ENCODE measurements at regions not wholly inside any gene's neighbourhood (a gene's known extent, or its start where the extent isn't known, plus 50 kb on each side); places are given as distances from the start of the nearest gene placed in this dataset.

- no peak for ATAC-seq
- no peak overlapping the region for H3K4me3 ChIP-seq (ENCODE audit: low read depth in 2 of 2, low read length in 2 of 2)
- CTCF ChIA-PET = no interaction called here
- no TSS peak for BruUV-seq (replicated peaks)
- H3K36me3 ChIP-seq (ENCODE audit: control insufficient read depth, insufficient read depth, low read length) = no peaks in the 10 kb centered on the region
- POLR2A ChIA-PET = no interaction called here
- no peaks in the 10 kb centered on the region for H3K27me3 ChIP-seq (ENCODE audit: control insufficient read depth, insufficient read depth, low read length)
- no peak overlapping the region for H3K27ac ChIP-seq (ENCODE audit: low read length)
- intact Hi-C loops (cut with micrococcal nuclease; ENCODE audit: unreplicated experiment) = no loop called here
- DNase-seq (ENCODE audit: low read depth, low spot score) = no peak
- TF ChIP-seq SIN3A (IDR thresholded peaks at IDR 0.05; ENCODE audit: borderline replicate concordance, insufficient read depth, low read depth, low read length) (no peak), POLR2AphosphoS5 (IDR thresholded peaks at IDR 0.05; ENCODE audit: low read depth, low read length) (no peak), CTCF (IDR thresholded peaks at IDR 0.05) (no peak), TCF7L2 (IDR thresholded peaks at IDR 0.05; ENCODE audit: low read depth, low read length) (no peak)
- TF ChIP-seq, protein P1, sequence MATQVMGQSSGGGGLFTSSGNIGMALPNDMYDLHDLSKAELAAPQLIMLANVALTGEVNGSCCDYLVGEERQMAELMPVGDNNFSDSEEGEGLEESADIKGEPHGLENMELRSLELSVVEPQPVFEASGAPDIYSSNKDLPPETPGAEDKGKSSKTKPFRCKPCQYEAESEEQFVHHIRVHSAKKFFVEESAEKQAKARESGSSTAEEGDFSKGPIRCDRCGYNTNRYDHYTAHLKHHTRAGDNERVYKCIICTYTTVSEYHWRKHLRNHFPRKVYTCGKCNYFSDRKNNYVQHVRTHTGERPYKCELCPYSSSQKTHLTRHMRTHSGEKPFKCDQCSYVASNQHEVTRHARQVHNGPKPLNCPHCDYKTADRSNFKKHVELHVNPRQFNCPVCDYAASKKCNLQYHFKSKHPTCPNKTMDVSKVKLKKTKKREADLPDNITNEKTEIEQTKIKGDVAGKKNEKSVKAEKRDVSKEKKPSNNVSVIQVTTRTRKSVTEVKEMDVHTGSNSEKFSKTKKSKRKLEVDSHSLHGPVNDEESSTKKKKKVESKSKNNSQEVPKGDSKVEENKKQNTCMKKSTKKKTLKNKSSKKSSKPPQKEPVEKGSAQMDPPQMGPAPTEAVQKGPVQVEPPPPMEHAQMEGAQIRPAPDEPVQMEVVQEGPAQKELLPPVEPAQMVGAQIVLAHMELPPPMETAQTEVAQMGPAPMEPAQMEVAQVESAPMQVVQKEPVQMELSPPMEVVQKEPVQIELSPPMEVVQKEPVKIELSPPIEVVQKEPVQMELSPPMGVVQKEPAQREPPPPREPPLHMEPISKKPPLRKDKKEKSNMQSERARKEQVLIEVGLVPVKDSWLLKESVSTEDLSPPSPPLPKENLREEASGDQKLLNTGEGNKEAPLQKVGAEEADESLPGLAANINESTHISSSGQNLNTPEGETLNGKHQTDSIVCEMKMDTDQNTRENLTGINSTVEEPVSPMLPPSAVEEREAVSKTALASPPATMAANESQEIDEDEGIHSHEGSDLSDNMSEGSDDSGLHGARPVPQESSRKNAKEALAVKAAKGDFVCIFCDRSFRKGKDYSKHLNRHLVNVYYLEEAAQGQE (IDR thresholded peaks at IDR 0.05; ENCODE audit: insufficient read depth in 1 of 2, low read depth in 2 of 2, low read length in 1 of 2) = no peak
- in situ Hi-C loops (cut with HindIII; ENCODE audit: low pct_unique_long_range_greater_than_20kb, low sequenced_read_pairs) = no loop called here
- no peaks in the 10 kb centered on the region for H3K4me1 ChIP-seq (ENCODE audit: control insufficient read depth, insufficient read depth, low read length)
- H3K9me3 ChIP-seq (ENCODE audit: control insufficient read depth, insufficient read depth, low read depth, low read length) = no peaks in the 10 kb centered on the region
These were observed 155.9 kb upstream of the LPP start for GRCh38 chr3:187997946-187998561.

DNA sequence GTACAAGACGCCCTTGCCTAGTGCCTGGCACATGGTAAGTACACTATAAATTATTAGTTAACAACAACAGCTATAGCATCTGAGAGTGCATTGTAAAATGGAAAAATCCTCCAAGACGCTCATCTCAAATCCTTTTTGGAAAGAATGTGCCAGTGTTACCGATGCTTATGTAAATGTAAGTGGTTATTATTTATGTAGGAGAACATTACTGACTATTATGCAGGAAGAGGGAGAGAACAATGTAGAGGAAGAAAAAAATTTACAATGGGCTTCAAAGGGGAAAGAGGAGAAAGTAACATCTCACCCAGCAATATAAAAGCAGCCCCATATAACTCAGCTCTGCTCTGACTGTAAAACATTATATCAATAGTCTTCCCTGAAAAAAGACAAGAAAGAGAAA lies 155.3 kb upstream of the LPP start:
- Histone ChIP-seq H3K27ac (ENCODE audit: low read length) (no peak overlapping the region), H3K4me3 (ENCODE audit: low read depth in 2 of 2, low read length in 2 of 2) (no peak overlapping the region), H3K9me3 (ENCODE audit: control insufficient read depth, insufficient read depth, low read depth, low read length) (no peaks in the 10 kb centered on the region), H3K27me3 (ENCODE audit: control insufficient read depth, insufficient read depth, low read length) (no peaks in the 10 kb centered on the region), H3K36me3 (ENCODE audit: control insufficient read depth, insufficient read depth, low read length) (no peaks in the 10 kb centered on the region), H3K4me1 (ENCODE audit: control insufficient read depth, insufficient read depth, low read length) (no peaks in the 10 kb centered on the region)
- POLR2A ChIA-PET = no interaction called here
- no TSS peak for BruUV-seq (replicated peaks)
- TF ChIP-seq CTCF (IDR thresholded peaks at IDR 0.05) = no peak
- TF ChIP-seq SIN3A (IDR thresholded peaks at IDR 0.05; ENCODE audit: borderline replicate concordance, insufficient read depth, low read depth, low read length) = no peak
- TF ChIP-seq TCF7L2 (IDR thresholded peaks at IDR 0.05; ENCODE audit: low read depth, low read length) = no peak
- TF ChIP-seq, protein P1 (IDR thresholded peaks at IDR 0.05; ENCODE audit: insufficient read depth in 1 of 2, low read depth in 2 of 2, low read length in 1 of 2) = no peak
- TF ChIP-seq POLR2AphosphoS5 (IDR thresholded peaks at IDR 0.05; ENCODE audit: low read depth, low read length) = no peak
- CTCF ChIA-PET = no interaction called here
- no peak for DNase-seq (ENCODE audit: low read depth, low spot score)
- intact Hi-C loops (cut with micrococcal nuclease; ENCODE audit: unreplicated experiment) = no loop called here
- ATAC-seq = no peak
- in situ Hi-C loops (cut with HindIII; ENCODE audit: low pct_unique_long_range_greater_than_20kb, low sequenced_read_pairs) = no loop called here

All from Panc1 (cell line).